A673 (cell line): ENCODE measurements at regions not wholly inside any gene's neighbourhood (a gene's known extent, or its start where the extent isn't known, plus 50 kb on each side); places are given as distances from the start of the nearest gene placed in this dataset.
A peak's percentile ranks its signal among the peaks of the same experiment; 100 is the strongest.
"Not testable (repeated sequence)": the region's sequence is repeated elsewhere in the genome, so short reads cannot be mapped to it uniquely, and the experiment has no call there.

Source experiments
- BruUV-seq: library from RNA; stranded (reverse); fragments of 400-500 nt; replicated peaks from 2 replicates; lab custom pipeline; 2021; lab: Mats Ljungman, UMichigan
- CTCF ChIA-PET: fragments of 300-600 bp; sonication (Branson Sonifier 250); formaldehyde crosslinking; loops from one replicate; lab custom pipeline; 2022; ENCODE audit warnings: antibody characterized with exemption; lab: Charles Lee
- POLR2A ChIA-PET: fragments of 300-600 bp; sonication (Branson Sonifier 250); formaldehyde crosslinking; loops from one replicate; lab custom pipeline; 2022; ENCODE audit warnings: antibody characterized with exemption; ENCODE audit not compliant: low non-redundant PET; lab: Charles Lee
- DNase-seq: peaks from one replicate; pipeline ENCODE4 v3.0.0-alpha.2; 2015; ENCODE audit warnings: low spot score
- H3K27ac ChIP-seq: fragments of 200-600 bp; sonication (generic); 2 replicates; pipeline ENCODE4 v1.5.1; 2016; ENCODE audit warnings: mixed run types, low read depth, mild to moderate bottlenecking, mixed read lengths, antibody characterized with exemption, low read length; ENCODE audit not compliant: poor library complexity, severe bottlenecking
- H3K27me3 ChIP-seq: fragments of 200-600 bp; sonication (generic); replicated peaks from 2 replicates; pipeline ENCODE4 v1.6.1; 2017; ENCODE audit warnings: mixed run types, low read depth, mild to moderate bottlenecking, mixed read lengths, antibody characterized with exemption, low read length; ENCODE audit not compliant: insufficient read depth, poor library complexity
- H3K36me3 ChIP-seq: fragments of 200-600 bp; sonication (generic); 2 replicates; pipeline ENCODE4 v1.6.1; 2016; ENCODE audit warnings: mixed run types, mild to moderate bottlenecking, mixed read lengths, antibody characterized with exemption, low read length; ENCODE audit not compliant: insufficient read depth, poor library complexity, severe bottlenecking
- H3K4me1 ChIP-seq: fragments of 200-600 bp; sonication (generic); 2 replicates; pipeline ENCODE4 v1.6.1; 2017; ENCODE audit warnings: mixed run types, mild to moderate bottlenecking, mixed read lengths, antibody characterized with exemption, low read length; ENCODE audit not compliant: insufficient read depth, poor library complexity, severe bottlenecking
- H3K4me3 ChIP-seq: fragments of 200-600 bp; sonication (generic); 2 replicates; pipeline ENCODE4 v1.5.1; 2016; ENCODE audit warnings: low read depth, mixed run types, mild to moderate bottlenecking, mixed read lengths, low read length; ENCODE audit not compliant: poor library complexity, severe bottlenecking
- H3K9me3 ChIP-seq: fragments of 200-600 bp; sonication (generic); 2 replicates; pipeline ENCODE4 v1.6.1; 2016; ENCODE audit warnings: mixed run types, low read depth, mild to moderate bottlenecking, mixed read lengths, antibody characterized with exemption, low read length; ENCODE audit not compliant: poor library complexity, severe bottlenecking
- EZH2 ChIP-seq: fragments of 200-600 bp; sonication (generic); IDR thresholded peaks from 2 replicates; pipeline ENCODE4 v1.6.1; 2017; ENCODE audit warnings: borderline replicate concordance, low read depth, mild to moderate bottlenecking, mixed read lengths, antibody characterized with exemption, low read length; ENCODE audit not compliant: poor library complexity, severe bottlenecking
- intact Hi-C: fragments of 100-400 bp; cut with micrococcal nuclease; formaldehyde crosslinking; loops from one replicate; pipeline ENCODE4 v1.10.0; 2022; ENCODE audit not compliant: unreplicated experiment
- TF ChIP-seq, protein P1 (sequence below): fragments of 300-800, 200-600 bp; sonication (generic); conservative IDR thresholded peaks from 2 replicates; pipeline ENCODE4 v1.5.1; 2017; ENCODE audit warnings: low read depth, mild to moderate bottlenecking, antibody characterized with exemption, low read length, moderate library complexity, mixed read lengths

DNA sequence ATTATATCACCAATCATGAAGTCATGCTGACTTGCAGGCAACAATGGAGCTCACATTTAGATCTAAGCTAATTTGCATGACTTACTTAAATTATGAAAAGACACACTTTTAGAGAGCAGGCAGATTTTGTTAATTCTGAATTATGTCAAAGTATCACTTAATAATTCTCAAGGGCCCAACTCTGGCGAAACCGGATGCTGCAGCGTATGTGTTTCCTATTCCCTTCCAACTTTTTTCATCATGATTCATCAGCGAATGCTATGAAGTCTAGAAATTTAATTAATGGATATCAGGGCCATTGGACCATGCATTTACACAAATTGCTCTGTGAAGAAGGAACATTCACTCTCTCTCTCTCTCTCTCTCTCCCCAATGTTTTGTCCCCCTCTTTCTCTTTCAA is 63.5 kb upstream of the GOLGA8A start:
- BruUV-seq, result no TSS peak
- peak; percentile 80 for DNase-seq
- Histone ChIP-seq H3K27me3 (peaks cover 8% of the 10 kb centered on the region), H3K27ac (no peak overlapping the region), H3K4me3 (no peak overlapping the region), H3K36me3 (no peaks in the 10 kb centered on the region), H3K9me3 (no peaks in the 10 kb centered on the region), H3K4me1 (peaks cover 14% of the 10 kb centered on the region)
- POLR2A ChIA-PET, result interaction anchor here (0.6 kb wide), 1 partner anchor 258 kb away, joined by 3 read pairs; no protein-coding TSS in a partner anchor
- no peak for TF ChIP-seq EZH2
- TF ChIP-seq, protein P1, sequence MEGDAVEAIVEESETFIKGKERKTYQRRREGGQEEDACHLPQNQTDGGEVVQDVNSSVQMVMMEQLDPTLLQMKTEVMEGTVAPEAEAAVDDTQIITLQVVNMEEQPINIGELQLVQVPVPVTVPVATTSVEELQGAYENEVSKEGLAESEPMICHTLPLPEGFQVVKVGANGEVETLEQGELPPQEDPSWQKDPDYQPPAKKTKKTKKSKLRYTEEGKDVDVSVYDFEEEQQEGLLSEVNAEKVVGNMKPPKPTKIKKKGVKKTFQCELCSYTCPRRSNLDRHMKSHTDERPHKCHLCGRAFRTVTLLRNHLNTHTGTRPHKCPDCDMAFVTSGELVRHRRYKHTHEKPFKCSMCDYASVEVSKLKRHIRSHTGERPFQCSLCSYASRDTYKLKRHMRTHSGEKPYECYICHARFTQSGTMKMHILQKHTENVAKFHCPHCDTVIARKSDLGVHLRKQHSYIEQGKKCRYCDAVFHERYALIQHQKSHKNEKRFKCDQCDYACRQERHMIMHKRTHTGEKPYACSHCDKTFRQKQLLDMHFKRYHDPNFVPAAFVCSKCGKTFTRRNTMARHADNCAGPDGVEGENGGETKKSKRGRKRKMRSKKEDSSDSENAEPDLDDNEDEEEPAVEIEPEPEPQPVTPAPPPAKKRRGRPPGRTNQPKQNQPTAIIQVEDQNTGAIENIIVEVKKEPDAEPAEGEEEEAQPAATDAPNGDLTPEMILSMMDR, result no peak
- intact Hi-C loops, result no loop called here
- CTCF ChIA-PET, result interaction anchor here (1.0 kb wide), 1 partner anchor 120 kb away, joined by 3 read pairs; no protein-coding TSS in a partner anchor

DNA sequence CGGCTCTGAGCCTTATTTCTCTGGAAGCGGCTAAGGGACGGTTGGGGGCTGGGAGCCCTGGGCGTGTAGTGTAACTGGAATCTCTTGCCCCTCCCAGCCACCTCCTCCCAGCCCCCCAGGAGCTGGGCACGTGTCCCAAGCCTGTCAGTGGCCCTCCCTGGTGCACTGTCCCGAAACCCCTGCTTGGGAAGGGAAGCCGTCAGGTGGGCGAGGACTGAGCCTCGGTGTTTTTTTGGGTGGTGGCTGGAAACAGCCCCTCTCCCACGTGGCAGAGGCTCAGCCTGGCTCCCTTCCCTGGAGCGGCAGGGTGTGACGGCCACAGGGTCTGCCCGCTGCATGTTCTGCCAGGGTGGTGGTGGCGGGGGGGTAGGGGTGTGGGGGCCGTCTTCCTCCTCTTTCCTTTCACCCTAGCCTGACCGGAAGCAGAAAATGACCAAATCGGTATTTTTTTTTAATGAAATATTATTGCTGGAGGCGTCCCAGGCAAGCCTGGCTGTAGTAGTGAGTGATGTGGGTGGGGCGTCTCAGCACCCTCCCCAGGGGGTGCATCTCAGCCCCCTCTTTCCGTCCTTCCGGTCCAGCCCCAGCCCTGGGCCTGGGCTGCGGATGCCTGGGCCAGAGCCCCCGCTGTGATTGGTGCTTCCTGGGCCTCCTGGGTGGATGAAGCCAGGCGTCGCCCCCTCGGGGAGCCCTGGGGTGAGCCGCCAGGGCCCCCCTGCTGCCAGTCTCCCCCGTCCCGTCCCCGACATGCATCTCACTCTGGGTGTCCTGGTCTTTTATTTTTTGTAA is 58.8 kb upstream of the GOLGA8A start:
- no peak overlapping the region for H3K27ac ChIP-seq
- peaks cover 3% of the 10 kb centered on the region for H3K9me3 ChIP-seq
- POLR2A ChIA-PET, result no interaction called here
- TF ChIP-seq EZH2, result no peak
- TF ChIP-seq, protein P1, result no peak
- CTCF ChIA-PET, result no interaction called here
- H3K36me3 ChIP-seq, result no peaks in the 10 kb centered on the region
- DNase-seq, result peak; percentile 43
- H3K4me1 ChIP-seq, result peaks cover 9% of the 10 kb centered on the region
- H3K4me3 ChIP-seq, result no peak overlapping the region
- peaks cover 45% of the 10 kb centered on the region for H3K27me3 ChIP-seq
- BruUV-seq, result no TSS peak
- intact Hi-C loops, result no loop called here

DNA sequence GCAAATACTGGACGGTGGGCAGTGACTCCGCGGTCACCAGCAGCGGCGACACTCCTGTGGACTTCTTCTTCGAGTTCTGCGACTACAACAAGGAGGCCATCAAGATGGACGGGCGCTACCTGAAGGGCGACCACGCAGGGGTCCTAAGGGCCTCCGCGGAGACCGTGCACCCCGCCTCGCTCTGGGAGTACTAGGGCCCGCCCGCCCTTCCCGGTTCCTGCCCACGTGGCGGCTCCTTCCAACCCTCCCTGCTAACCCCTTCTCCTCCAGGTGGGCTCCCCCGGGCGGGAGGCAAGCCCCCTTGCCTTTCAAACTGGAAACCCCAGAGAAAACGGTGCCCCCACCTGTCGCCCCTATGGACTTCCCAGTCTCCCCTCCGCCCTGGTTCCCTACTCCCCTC is 58.1 kb upstream of the GOLGA8A start:
- DNase-seq, result not testable (repeated sequence)

DNA sequence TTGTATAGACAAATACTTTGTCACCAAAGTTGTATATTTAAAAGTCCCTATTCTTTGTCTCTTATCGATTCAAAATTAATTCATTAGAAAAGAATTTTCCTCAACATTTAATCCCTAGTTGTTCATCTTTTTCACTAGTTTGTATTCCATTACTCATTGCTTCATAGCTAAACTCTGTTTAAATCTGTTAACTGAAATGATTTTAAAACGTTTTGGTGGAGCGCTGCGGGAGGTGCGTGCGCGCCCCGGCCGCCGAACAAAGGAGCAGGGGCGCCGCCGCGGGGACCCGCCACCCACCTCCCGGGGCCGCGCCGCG is 56.4 kb upstream of the GOLGA8A start:
- Histone ChIP-seq H3K27ac (no peak overlapping the region), H3K4me1 (peaks cover 8% of the 10 kb centered on the region), H3K36me3 (no peaks in the 10 kb centered on the region), H3K9me3 (peaks cover 6% of the 10 kb centered on the region), H3K27me3 (peaks cover 51% of the 10 kb centered on the region), H3K4me3 (no peak overlapping the region)
- CTCF ChIA-PET, result no interaction called here
- DNase-seq, result no peak
- TF ChIP-seq, protein P1, result no peak
- TF ChIP-seq EZH2, result no peak
- POLR2A ChIA-PET, result no interaction called here
- BruUV-seq, result no TSS peak
- intact Hi-C loops, result no loop called here

More for the DNA sequence above, 58.1 kb upstream of the GOLGA8A start:
- H3K27ac ChIP-seq, BruUV-seq, H3K36me3 ChIP-seq, CTCF ChIA-PET, POLR2A ChIA-PET, H3K9me3 ChIP-seq, H3K4me3 ChIP-seq, intact Hi-C loops, H3K4me1 ChIP-seq: not testable (repeated sequence)
- H3K27me3 ChIP-seq, result peaks cover 49% of the 10 kb centered on the region
